Activated CD4-positive, alpha-beta T cell treated with anti-CD3 and anti-CD28 coated beads, Interleukin-2, Interleukin-4, amounts not matched to agents 100 ng/mL and 50 ng/mL, durations not matched to agents 16 hours and 8 hours (primary cell): ENCODE measurements at regions not wholly inside any gene's neighbourhood (a gene's known extent, or its start where the extent isn't known, plus 50 kb on each side); places are given as distances from the start of the nearest gene placed in this dataset.

Experiments used
- DNase-seq: peaks from one replicate; pipeline ENCODE4 v3.0.0-alpha.2; 2020; ENCODE audit warnings: low spot score

GRCh38 chr5:68161156-68161555, 54.4 kb upstream of the PIK3R1 start:
- DNase-seq, result no peak

- no peak for DNase-seq
Measured at GRCh38 chr5:68159224-68159951, 56.2 kb upstream of the PIK3R1 start.

GRCh38 chr5:68155940-68156339, 59.6 kb upstream of the PIK3R1 start:
- DNase-seq, result no peak

- no peak for DNase-seq
Measured at GRCh38 chr5:68154119-68154857, 61.3 kb upstream of the PIK3R1 start.

- DNase-seq, result no peak
Measured at GRCh38 chr5:68151812-68152211, 63.7 kb upstream of the PIK3R1 start.

GRCh38 chr5:68149189-68149588, 66.4 kb upstream of the PIK3R1 start:
- DNase-seq, result no peak

- no peak for DNase-seq
Measured at GRCh38 chr5:68148096-68148495, 67.5 kb upstream of the PIK3R1 start.

GRCh38 chr5:68147659-68148058, 67.9 kb upstream of the PIK3R1 start:
- DNase-seq, result no peak

- DNase-seq, result peak; percentile 17
Measured at GRCh38 chr5:68141494-68141893, 74.1 kb upstream of the PIK3R1 start.

GRCh38 chr5:68140763-68141162, 74.8 kb upstream of the PIK3R1 start:
- DNase-seq, result no peak

- no peak for DNase-seq
Measured at GRCh38 chr5:68139611-68140441, 75.7 kb upstream of the PIK3R1 start.

- no peak for DNase-seq
Measured at GRCh38 chr5:68137511-68138140, 77.9 kb upstream of the PIK3R1 start.

GRCh38 chr5:68134669-68135313, 80.8 kb upstream of the PIK3R1 start:
- no peak for DNase-seq

- no peak for DNase-seq
Measured at GRCh38 chr5:68134033-68134668, 81.4 kb upstream of the PIK3R1 start.

GRCh38 chr5:68130253-68130652, 85.3 kb upstream of the PIK3R1 start:
- DNase-seq, result no peak

GRCh38 chr5:68129364-68129763, 86.2 kb upstream of the PIK3R1 start:
- no peak for DNase-seq

GRCh38 chr5:68126886-68127285, 88.7 kb upstream of the PIK3R1 start:
- no peak for DNase-seq

GRCh38 chr5:68122439-68123328, 92.9 kb upstream of the PIK3R1 start:
- no peak for DNase-seq

GRCh38 chr5:68116868-68117411, 98.6 kb upstream of the PIK3R1 start:
- no peak for DNase-seq

- no peak for DNase-seq
Measured at GRCh38 chr5:68116408-68116807, 99.1 kb upstream of the PIK3R1 start.
